ENCODE measurements at regions not wholly inside any gene's neighbourhood (a gene's known extent, or its start where the extent isn't known, plus 50 kb on each side); places are given as distances from the start of the nearest gene placed in this dataset.

- no peak for ATAC-seq
- TF ChIP-seq GLIS3 (CRISPR knock-in tag; IDR thresholded peaks at IDR 0.05) = no peak
- TF ChIP-seq, protein P1, sequence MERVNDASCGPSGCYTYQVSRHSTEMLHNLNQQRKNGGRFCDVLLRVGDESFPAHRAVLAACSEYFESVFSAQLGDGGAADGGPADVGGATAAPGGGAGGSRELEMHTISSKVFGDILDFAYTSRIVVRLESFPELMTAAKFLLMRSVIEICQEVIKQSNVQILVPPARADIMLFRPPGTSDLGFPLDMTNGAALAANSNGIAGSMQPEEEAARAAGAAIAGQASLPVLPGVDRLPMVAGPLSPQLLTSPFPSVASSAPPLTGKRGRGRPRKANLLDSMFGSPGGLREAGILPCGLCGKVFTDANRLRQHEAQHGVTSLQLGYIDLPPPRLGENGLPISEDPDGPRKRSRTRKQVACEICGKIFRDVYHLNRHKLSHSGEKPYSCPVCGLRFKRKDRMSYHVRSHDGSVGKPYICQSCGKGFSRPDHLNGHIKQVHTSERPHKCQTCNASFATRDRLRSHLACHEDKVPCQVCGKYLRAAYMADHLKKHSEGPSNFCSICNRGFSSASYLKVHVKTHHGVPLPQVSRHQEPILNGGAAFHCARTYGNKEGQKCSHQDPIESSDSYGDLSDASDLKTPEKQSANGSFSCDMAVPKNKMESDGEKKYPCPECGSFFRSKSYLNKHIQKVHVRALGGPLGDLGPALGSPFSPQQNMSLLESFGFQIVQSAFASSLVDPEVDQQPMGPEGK (CRISPR knock-in tag; IDR thresholded peaks at IDR 0.05; ENCODE audit: borderline replicate concordance) = no peak
- TF ChIP-seq ZFP3 (CRISPR knock-in tag; IDR thresholded peaks at IDR 0.05) = no peak
- no peak for TF ChIP-seq POU6F1 (CRISPR knock-in tag; IDR thresholded peaks at IDR 0.05; ENCODE audit: borderline replicate concordance, low read depth)
- TF ChIP-seq ZNF8 (CRISPR knock-in tag; IDR thresholded peaks at IDR 0.05) = no peak
- TF ChIP-seq ZNF565 (CRISPR knock-in tag; conservative IDR thresholded peaks at IDR 0.05; ENCODE audit: low read depth) = no peak
- TF ChIP-seq ESRRG (CRISPR knock-in tag; IDR thresholded peaks at IDR 0.05) = no peak
- TF ChIP-seq RARB (CRISPR knock-in tag; IDR thresholded peaks at IDR 0.05) = no peak
- TF ChIP-seq ZC3H10 (CRISPR knock-in tag; IDR thresholded peaks at IDR 0.05) = no peak
- no peak for TF ChIP-seq TSHZ2 (CRISPR knock-in tag; IDR thresholded peaks at IDR 0.05)
- no peak for TF ChIP-seq ISL1 (CRISPR knock-in tag; IDR thresholded peaks at IDR 0.05)
- TF ChIP-seq BACH2 (CRISPR knock-in tag; IDR thresholded peaks at IDR 0.05; ENCODE audit: borderline replicate concordance) = no peak
- TF ChIP-seq ZFP30 (CRISPR knock-in tag; IDR thresholded peaks at IDR 0.05) = no peak
- TF ChIP-seq TOX (CRISPR knock-in tag; IDR thresholded peaks at IDR 0.05; ENCODE audit: borderline replicate concordance) = no peak
- TF ChIP-seq, protein P2, sequence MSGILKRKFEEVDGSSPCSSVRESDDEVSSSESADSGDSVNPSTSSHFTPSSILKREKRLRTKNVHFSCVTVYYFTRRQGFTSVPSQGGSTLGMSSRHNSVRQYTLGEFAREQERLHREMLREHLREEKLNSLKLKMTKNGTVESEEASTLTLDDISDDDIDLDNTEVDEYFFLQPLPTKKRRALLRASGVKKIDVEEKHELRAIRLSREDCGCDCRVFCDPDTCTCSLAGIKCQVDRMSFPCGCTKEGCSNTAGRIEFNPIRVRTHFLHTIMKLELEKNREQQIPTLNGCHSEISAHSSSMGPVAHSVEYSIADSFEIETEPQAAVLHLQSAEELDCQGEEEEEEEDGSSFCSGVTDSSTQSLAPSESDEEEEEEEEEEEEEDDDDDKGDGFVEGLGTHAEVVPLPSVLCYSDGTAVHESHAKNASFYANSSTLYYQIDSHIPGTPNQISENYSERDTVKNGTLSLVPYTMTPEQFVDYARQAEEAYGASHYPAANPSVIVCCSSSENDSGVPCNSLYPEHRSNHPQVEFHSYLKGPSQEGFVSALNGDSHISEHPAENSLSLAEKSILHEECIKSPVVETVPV (CRISPR knock-in tag; IDR thresholded peaks at IDR 0.05) = no peak
- no peak for TF ChIP-seq SNAI2 (CRISPR knock-in tag; IDR thresholded peaks at IDR 0.05)
- TF ChIP-seq CSDC2 (CRISPR knock-in tag; IDR thresholded peaks at IDR 0.05) = no peak
- TF ChIP-seq ZNF70 (CRISPR knock-in tag; IDR thresholded peaks at IDR 0.05) = no peak
Observed at GRCh38 chr20:55656231-55656775, 349.0 kb downstream of the CBLN4 start.

GRCh38 chr20:55650657-55651360 is 354.5 kb downstream of the CBLN4 start:
- no peak for TF ChIP-seq ESRRG (CRISPR knock-in tag; IDR thresholded peaks at IDR 0.05)
- TF ChIP-seq ZC3H10 (CRISPR knock-in tag; IDR thresholded peaks at IDR 0.05) = no peak
- ATAC-seq = no peak

DNA sequence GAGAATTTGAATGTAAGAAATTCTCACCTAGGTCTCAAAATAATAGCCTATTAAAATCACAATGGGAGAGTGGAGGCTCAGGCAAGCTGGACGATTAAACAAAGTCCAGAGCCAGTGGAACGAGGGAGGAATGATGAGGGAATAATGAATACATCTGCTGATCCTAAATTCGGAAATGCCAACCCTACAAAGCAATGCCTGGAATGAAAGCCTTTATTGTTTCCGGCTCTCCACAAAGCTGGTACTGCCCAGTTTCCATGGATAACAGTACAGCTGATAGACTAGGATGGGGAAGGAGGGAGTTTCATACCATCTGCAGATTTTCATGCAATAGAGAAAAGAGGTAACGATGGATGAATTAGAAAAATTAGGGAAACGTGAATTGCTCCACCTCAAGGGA is 356.1 kb downstream of the CBLN4 start:
- TF ChIP-seq, protein P2 (CRISPR knock-in tag; IDR thresholded peaks at IDR 0.05) = no peak
- TF ChIP-seq POU6F1 (CRISPR knock-in tag; IDR thresholded peaks at IDR 0.05; ENCODE audit: borderline replicate concordance, low read depth) (no peak), ISL1 (CRISPR knock-in tag; IDR thresholded peaks at IDR 0.05) (no peak), TCF4 (CRISPR knock-in tag; IDR thresholded peaks at IDR 0.05; ENCODE audit: borderline replicate concordance) (no peak), RARB (CRISPR knock-in tag; IDR thresholded peaks at IDR 0.05) (no peak), ZFP3 (CRISPR knock-in tag; IDR thresholded peaks at IDR 0.05) (no peak), TOX (CRISPR knock-in tag; IDR thresholded peaks at IDR 0.05; ENCODE audit: borderline replicate concordance) (no peak), CSDC2 (CRISPR knock-in tag; IDR thresholded peaks at IDR 0.05) (no peak), SNAI2 (CRISPR knock-in tag; IDR thresholded peaks at IDR 0.05) (no peak), BACH2 (CRISPR knock-in tag; IDR thresholded peaks at IDR 0.05; ENCODE audit: borderline replicate concordance) (no peak), ZC3H10 (CRISPR knock-in tag; IDR thresholded peaks at IDR 0.05) (no peak), ZFP30 (CRISPR knock-in tag; IDR thresholded peaks at IDR 0.05) (no peak), GLIS3 (CRISPR knock-in tag; IDR thresholded peaks at IDR 0.05) (no peak)
- TF ChIP-seq, protein P3, sequence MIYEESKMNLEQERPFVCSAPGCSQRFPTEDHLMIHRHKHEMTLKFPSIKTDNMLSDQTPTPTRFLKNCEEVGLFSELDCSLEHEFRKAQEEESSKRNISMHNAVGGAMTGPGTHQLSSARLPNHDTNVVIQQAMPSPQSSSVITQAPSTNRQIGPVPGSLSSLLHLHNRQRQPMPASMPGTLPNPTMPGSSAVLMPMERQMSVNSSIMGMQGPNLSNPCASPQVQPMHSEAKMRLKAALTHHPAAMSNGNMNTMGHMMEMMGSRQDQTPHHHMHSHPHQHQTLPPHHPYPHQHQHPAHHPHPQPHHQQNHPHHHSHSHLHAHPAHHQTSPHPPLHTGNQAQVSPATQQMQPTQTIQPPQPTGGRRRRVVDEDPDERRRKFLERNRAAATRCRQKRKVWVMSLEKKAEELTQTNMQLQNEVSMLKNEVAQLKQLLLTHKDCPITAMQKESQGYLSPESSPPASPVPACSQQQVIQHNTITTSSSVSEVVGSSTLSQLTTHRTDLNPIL (CRISPR knock-in tag; IDR thresholded peaks at IDR 0.05; ENCODE audit: low read depth) = no peak
- ATAC-seq = no peak

Measured in SK-N-SH treated with all-trans-retinoic acid at 6 μM for 48 hours (cell line).